HL-60 (cell line): ENCODE measurements at regions not wholly inside any gene's neighbourhood (a gene's known extent, or its start where the extent isn't known, plus 50 kb on each side); places are given as distances from the start of the nearest gene placed in this dataset.

Experiments
- CTCF ChIP-seq: IDR thresholded peaks from one replicate; pipeline ENCODE4 v1.5.1; 2011; ENCODE audit warnings: low read length, control low read depth, inconsistent platforms; ENCODE audit not compliant: insufficient read depth
- GABPA ChIP-seq: IDR thresholded peaks from 2 replicates; pipeline ENCODE4 v1.6.1; 2012; ENCODE audit warnings: low read depth
- POLR2AphosphoS5 ChIP-seq: IDR thresholded peaks from 2 replicates; pipeline ENCODE4 v1.6.1; 2012; ENCODE audit warnings: low read depth
- SPI1 ChIP-seq: IDR thresholded peaks from 2 replicates; pipeline ENCODE4 v1.6.1; 2012; ENCODE audit warnings: low read depth, mild to moderate bottlenecking, borderline replicate concordance
- TF ChIP-seq, protein P1 (sequence below): IDR thresholded peaks from 2 replicates; pipeline ENCODE4 v1.6.1; 2012; ENCODE audit warnings: low read depth; ENCODE audit not compliant: insufficient replicate concordance

DNA sequence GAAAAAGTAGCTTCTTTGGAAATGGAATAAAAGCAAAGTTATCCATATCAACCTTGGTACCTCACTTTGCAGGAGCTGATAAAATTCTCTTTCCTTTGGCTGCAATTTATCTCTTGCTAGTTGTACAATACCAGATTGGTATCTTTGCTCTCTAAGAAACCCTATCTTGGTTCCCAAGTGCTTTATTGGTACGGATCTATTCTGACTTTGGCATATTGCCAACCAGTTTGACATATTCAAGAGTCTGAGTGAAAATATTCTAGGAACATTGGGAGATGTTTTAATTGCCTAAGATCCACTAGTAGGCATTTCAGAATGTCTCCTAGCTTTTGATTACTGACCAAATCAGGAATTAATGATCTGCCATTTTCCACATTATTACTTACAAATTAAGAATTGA is 167.2 kb upstream of the ATP2B1 start:
- no peak for TF ChIP-seq CTCF
- TF ChIP-seq, protein P1, sequence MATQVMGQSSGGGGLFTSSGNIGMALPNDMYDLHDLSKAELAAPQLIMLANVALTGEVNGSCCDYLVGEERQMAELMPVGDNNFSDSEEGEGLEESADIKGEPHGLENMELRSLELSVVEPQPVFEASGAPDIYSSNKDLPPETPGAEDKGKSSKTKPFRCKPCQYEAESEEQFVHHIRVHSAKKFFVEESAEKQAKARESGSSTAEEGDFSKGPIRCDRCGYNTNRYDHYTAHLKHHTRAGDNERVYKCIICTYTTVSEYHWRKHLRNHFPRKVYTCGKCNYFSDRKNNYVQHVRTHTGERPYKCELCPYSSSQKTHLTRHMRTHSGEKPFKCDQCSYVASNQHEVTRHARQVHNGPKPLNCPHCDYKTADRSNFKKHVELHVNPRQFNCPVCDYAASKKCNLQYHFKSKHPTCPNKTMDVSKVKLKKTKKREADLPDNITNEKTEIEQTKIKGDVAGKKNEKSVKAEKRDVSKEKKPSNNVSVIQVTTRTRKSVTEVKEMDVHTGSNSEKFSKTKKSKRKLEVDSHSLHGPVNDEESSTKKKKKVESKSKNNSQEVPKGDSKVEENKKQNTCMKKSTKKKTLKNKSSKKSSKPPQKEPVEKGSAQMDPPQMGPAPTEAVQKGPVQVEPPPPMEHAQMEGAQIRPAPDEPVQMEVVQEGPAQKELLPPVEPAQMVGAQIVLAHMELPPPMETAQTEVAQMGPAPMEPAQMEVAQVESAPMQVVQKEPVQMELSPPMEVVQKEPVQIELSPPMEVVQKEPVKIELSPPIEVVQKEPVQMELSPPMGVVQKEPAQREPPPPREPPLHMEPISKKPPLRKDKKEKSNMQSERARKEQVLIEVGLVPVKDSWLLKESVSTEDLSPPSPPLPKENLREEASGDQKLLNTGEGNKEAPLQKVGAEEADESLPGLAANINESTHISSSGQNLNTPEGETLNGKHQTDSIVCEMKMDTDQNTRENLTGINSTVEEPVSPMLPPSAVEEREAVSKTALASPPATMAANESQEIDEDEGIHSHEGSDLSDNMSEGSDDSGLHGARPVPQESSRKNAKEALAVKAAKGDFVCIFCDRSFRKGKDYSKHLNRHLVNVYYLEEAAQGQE = no peak
- no peak for TF ChIP-seq POLR2AphosphoS5
- TF ChIP-seq SPI1 = no peak
- no peak for TF ChIP-seq GABPA
